MM.1S (cell line): ENCODE measurements at regions not wholly inside any gene's neighbourhood (a gene's known extent, or its start where the extent isn't known, plus 50 kb on each side); places are given as distances from the start of the nearest gene placed in this dataset.

ENCODE experiments used
- DNase-seq: peaks from one replicate; pipeline ENCODE4 v3.0.0-alpha.2; 2015
- H2AFZ ChIP-seq: fragments of 300-600 bp; sonication (generic); 2 replicates; pipeline ENCODE4 v1.6.0; 2016; ENCODE audit warnings: antibody characterized with exemption, low read length
- H3F3A ChIP-seq: fragments of 300-600 bp; sonication (generic); 2 replicates; pipeline ENCODE4 v1.6.1; 2016; ENCODE audit warnings: mild to moderate bottlenecking, antibody characterized with exemption, low read length, moderate library complexity, mixed read lengths; ENCODE audit not compliant: insufficient read depth
- H3K27ac ChIP-seq: fragments of 300-600 bp; sonication (generic); 2 replicates; pipeline ENCODE4 v1.5.1; 2016; ENCODE audit warnings: mild to moderate bottlenecking, low read length
- H3K27me3 ChIP-seq: fragments of 300-600 bp; sonication (generic); replicated peaks from 2 replicates; pipeline ENCODE4 v1.6.0; 2016; ENCODE audit warnings: low read length; ENCODE audit not compliant: insufficient read depth
- H3K36me3 ChIP-seq: fragments of 300-600 bp; sonication (generic); replicated peaks from 2 replicates; pipeline ENCODE4 v1.6.1; 2016; ENCODE audit warnings: mild to moderate bottlenecking, low read length, mixed read lengths; ENCODE audit not compliant: insufficient read depth
- H3K4me1 ChIP-seq: fragments of 300-600 bp; sonication (generic); 2 replicates; pipeline ENCODE4 v1.6.1; 2016; ENCODE audit warnings: low read length, mixed read lengths
- H3K4me2 ChIP-seq: fragments of 300-600 bp; sonication (generic); 2 replicates; pipeline ENCODE4 v1.6.0; 2016; ENCODE audit warnings: low read depth, low read length
- H3K4me3 ChIP-seq: fragments of 300-600 bp; sonication (generic); 2 replicates; pipeline ENCODE4 v1.5.1; 2016; ENCODE audit warnings: low read length, mixed read lengths
- H3K79me2 ChIP-seq: fragments of 300-600 bp; sonication (generic); 2 replicates; pipeline ENCODE4 v1.6.1; 2016; ENCODE audit warnings: mixed run types, low read length, mixed read lengths
- H3K9ac ChIP-seq: fragments of 300-600 bp; sonication (generic); 2 replicates; pipeline ENCODE4 v1.6.1; 2016; ENCODE audit warnings: low read length, mixed read lengths
- H3K9me2 ChIP-seq: fragments of 300-600 bp; sonication (generic); replicated peaks from 2 replicates; pipeline ENCODE4 v1.6.1; 2016; ENCODE audit warnings: mild to moderate bottlenecking, low read length, mixed read lengths; ENCODE audit not compliant: insufficient read depth
- H3K9me3 ChIP-seq: fragments of 300-600 bp; sonication (generic); replicated peaks from 2 replicates; pipeline ENCODE4 v1.6.1; 2016; ENCODE audit warnings: mild to moderate bottlenecking, low read length, mixed read lengths; ENCODE audit not compliant: insufficient read depth
- H4K20me1 ChIP-seq: fragments of 300-600 bp; sonication (generic); 2 replicates; pipeline ENCODE4 v1.6.1; 2016; ENCODE audit warnings: mild to moderate bottlenecking, low read length, moderate library complexity, mixed read lengths; ENCODE audit not compliant: insufficient read depth
- EZH2 ChIP-seq: fragments of 300-600 bp; sonication (generic); optimal IDR thresholded peaks from 2 replicates; pipeline ENCODE3; 2017; ENCODE audit warnings: low read depth, mild to moderate bottlenecking, antibody characterized with exemption, low read length, mixed read lengths
- EZH2phosphoT487 ChIP-seq: fragments of 300-600 bp; sonication (generic); IDR thresholded peaks from 2 replicates; pipeline ENCODE4 v1.6.1; 2018; ENCODE audit warnings: antibody characterized with exemption, low read length
- TF ChIP-seq, protein P1 (sequence below): fragments of 300-600 bp; sonication (generic); IDR thresholded peaks from 2 replicates; pipeline ENCODE4 v1.5.1; 2016; ENCODE audit warnings: antibody characterized with exemption, low read length, mixed read lengths

- no peaks in the 10 kb centered on the region for H3K36me3 ChIP-seq
- no peaks in the 10 kb centered on the region for H3K4me1 ChIP-seq
- DNase-seq, result no peak
- no peak overlapping the region for H2AFZ ChIP-seq
- H3K9me3 ChIP-seq, result no peaks in the 10 kb centered on the region
- no peaks in the 10 kb centered on the region for H3F3A ChIP-seq
- no peak overlapping the region for H3K4me2 ChIP-seq
- no peaks in the 10 kb centered on the region for H3K27me3 ChIP-seq
- TF ChIP-seq EZH2phosphoT487, result no peak
- TF ChIP-seq, protein P1, sequence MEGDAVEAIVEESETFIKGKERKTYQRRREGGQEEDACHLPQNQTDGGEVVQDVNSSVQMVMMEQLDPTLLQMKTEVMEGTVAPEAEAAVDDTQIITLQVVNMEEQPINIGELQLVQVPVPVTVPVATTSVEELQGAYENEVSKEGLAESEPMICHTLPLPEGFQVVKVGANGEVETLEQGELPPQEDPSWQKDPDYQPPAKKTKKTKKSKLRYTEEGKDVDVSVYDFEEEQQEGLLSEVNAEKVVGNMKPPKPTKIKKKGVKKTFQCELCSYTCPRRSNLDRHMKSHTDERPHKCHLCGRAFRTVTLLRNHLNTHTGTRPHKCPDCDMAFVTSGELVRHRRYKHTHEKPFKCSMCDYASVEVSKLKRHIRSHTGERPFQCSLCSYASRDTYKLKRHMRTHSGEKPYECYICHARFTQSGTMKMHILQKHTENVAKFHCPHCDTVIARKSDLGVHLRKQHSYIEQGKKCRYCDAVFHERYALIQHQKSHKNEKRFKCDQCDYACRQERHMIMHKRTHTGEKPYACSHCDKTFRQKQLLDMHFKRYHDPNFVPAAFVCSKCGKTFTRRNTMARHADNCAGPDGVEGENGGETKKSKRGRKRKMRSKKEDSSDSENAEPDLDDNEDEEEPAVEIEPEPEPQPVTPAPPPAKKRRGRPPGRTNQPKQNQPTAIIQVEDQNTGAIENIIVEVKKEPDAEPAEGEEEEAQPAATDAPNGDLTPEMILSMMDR, result no peak
- TF ChIP-seq EZH2, result no peak
- no peaks in the 10 kb centered on the region for H4K20me1 ChIP-seq
- H3K4me3 ChIP-seq, result no peak overlapping the region
- no peak overlapping the region for H3K27ac ChIP-seq
- H3K9me2 ChIP-seq, result no peaks in the 10 kb centered on the region
- H3K79me2 ChIP-seq, result no peaks in the 10 kb centered on the region
- H3K9ac ChIP-seq, result no peak overlapping the region
These were observed 91.4 kb upstream of the TUSC7 start for GRCh38 chr3:116618138-116618537.

GRCh38 chr3:116618930-116619329 lies 90.6 kb upstream of the TUSC7 start:
- H3K9ac ChIP-seq, result no peak overlapping the region
- DNase-seq, result no peak
- TF ChIP-seq EZH2 (no peak), EZH2phosphoT487 (no peak)
- TF ChIP-seq, protein P1, result no peak

GRCh38 chr3:116630494-116630893 lies 79.1 kb upstream of the TUSC7 start:
- no peak for DNase-seq
- no peaks in the 10 kb centered on the region for H4K20me1 ChIP-seq
- TF ChIP-seq, protein P1, result no peak
- no peak for TF ChIP-seq EZH2
- no peak for TF ChIP-seq EZH2phosphoT487
- H3K36me3 ChIP-seq, result no peaks in the 10 kb centered on the region
- H2AFZ ChIP-seq, result no peak overlapping the region
- H3K4me2 ChIP-seq, result no peak overlapping the region
- H3K9me3 ChIP-seq, result no peaks in the 10 kb centered on the region
- no peak overlapping the region for H3K9ac ChIP-seq
- H3F3A ChIP-seq, result no peaks in the 10 kb centered on the region
- H3K4me3 ChIP-seq, result no peak overlapping the region
- no peaks in the 10 kb centered on the region for H3K27me3 ChIP-seq
- no peaks in the 10 kb centered on the region for H3K79me2 ChIP-seq
- no peaks in the 10 kb centered on the region for H3K9me2 ChIP-seq
- H3K27ac ChIP-seq, result no peak overlapping the region
- no peaks in the 10 kb centered on the region for H3K4me1 ChIP-seq

More at GRCh38 chr3:116618930-116619329, 90.6 kb upstream of the TUSC7 start:
- H3K27ac ChIP-seq, result no peak overlapping the region
- H3K9me3 ChIP-seq, result no peaks in the 10 kb centered on the region
- H3K4me1 ChIP-seq, result no peaks in the 10 kb centered on the region
- H4K20me1 ChIP-seq, result no peaks in the 10 kb centered on the region
- no peak overlapping the region for H3K4me3 ChIP-seq
- H3K4me2 ChIP-seq, result no peak overlapping the region
- no peaks in the 10 kb centered on the region for H3K79me2 ChIP-seq
- no peaks in the 10 kb centered on the region for H3F3A ChIP-seq
- H3K36me3 ChIP-seq, result no peaks in the 10 kb centered on the region
- no peaks in the 10 kb centered on the region for H3K9me2 ChIP-seq
- H3K27me3 ChIP-seq, result no peaks in the 10 kb centered on the region
- no peak overlapping the region for H2AFZ ChIP-seq
